SK-N-MC (cell line): ENCODE measurements at regions not wholly inside any gene's neighbourhood (a gene's known extent, or its start where the extent isn't known, plus 50 kb on each side); places are given as distances from the start of the nearest gene placed in this dataset.

Experiments
- EZH2 ChIP-seq: fragments of 200-600 bp; sonication (generic); IDR thresholded peaks from one replicate; pipeline ENCODE4 v1.6.1; 2017; ENCODE audit warnings: antibody characterized with exemption
- FOXP2 ChIP-seq: optimal IDR thresholded peaks from 2 replicates; pipeline ENCODE3; 2011; ENCODE audit warnings: mild to moderate bottlenecking, moderate library complexity; ENCODE audit not compliant: insufficient read depth; ENCODE audit errors: extremely low read length, control extremely low read depth
- POLR2AphosphoS5 ChIP-seq: IDR thresholded peaks from 2 replicates; pipeline ENCODE4 v1.6.1; 2012; ENCODE audit warnings: mild to moderate bottlenecking, low read depth, low read length, borderline replicate concordance

- no peak for TF ChIP-seq EZH2
- TF ChIP-seq FOXP2 = no peak
- no peak for TF ChIP-seq POLR2AphosphoS5
Measured at GRCh38 chr2:123530004-123530403, 495.1 kb upstream of the CNTNAP5 start.
